ENCODE measurements at regions not wholly inside any gene's neighbourhood (a gene's known extent, or its start where the extent isn't known, plus 50 kb on each side); places are given as distances from the start of the nearest gene placed in this dataset.
"Not testable (repeated sequence)": the region's sequence is repeated elsewhere in the genome, so short reads cannot be mapped to it uniquely, and the experiment has no call there.

- DNase-seq, result peak in 1 of 2 experiments; percentile 31
These were observed 916.2 kb upstream of the B3GALT2 start for GRCh38 chr1:194102607-194103006.

- no peak for DNase-seq
These were observed 898.3 kb upstream of the B3GALT2 start for GRCh38 chr1:194084755-194085154.

- DNase-seq, result no peak
These were observed 895.0 kb upstream of the B3GALT2 start for GRCh38 chr1:194081444-194081843.

- DNase-seq, result no peak
These were observed 894.4 kb upstream of the B3GALT2 start for GRCh38 chr1:194080826-194081225.

GRCh38 chr1:194078765-194079164 is 892.4 kb upstream of the B3GALT2 start:
- no peak for DNase-seq

GRCh38 chr1:194076646-194077045 is 890.2 kb upstream of the B3GALT2 start:
- no peak for DNase-seq

- no peak for DNase-seq
These were observed 887.4 kb upstream of the B3GALT2 start for GRCh38 chr1:194073833-194074232.

GRCh38 chr1:194071205-194071604 is 884.8 kb upstream of the B3GALT2 start:
- DNase-seq, result peak; percentile 81 to 88

- DNase-seq, result peak in 1 of 2 experiments; percentile 48
These were observed 883.4 kb upstream of the B3GALT2 start for GRCh38 chr1:194069831-194070218.

- DNase-seq, result no peak
These were observed 882.9 kb upstream of the B3GALT2 start for GRCh38 chr1:194069168-194069830.

- no peak for DNase-seq
These were observed 882.2 kb upstream of the B3GALT2 start for GRCh38 chr1:194068446-194069167.

- no peak for DNase-seq
These were observed 881.4 kb upstream of the B3GALT2 start for GRCh38 chr1:194067772-194068171.

GRCh38 chr1:194062962-194063361 is 876.5 kb upstream of the B3GALT2 start:
- DNase-seq, result no peak

GRCh38 chr1:194062526-194062925 is 876.1 kb upstream of the B3GALT2 start:
- DNase-seq, result no peak

- DNase-seq, result no peak
These were observed 874.1 kb upstream of the B3GALT2 start for GRCh38 chr1:194060481-194060880.

GRCh38 chr1:194058268-194058667 is 871.9 kb upstream of the B3GALT2 start:
- DNase-seq, result not testable (repeated sequence)

GRCh38 chr1:194056169-194056568 is 869.8 kb upstream of the B3GALT2 start:
- no peak for DNase-seq

- no peak for DNase-seq
These were observed 869.1 kb upstream of the B3GALT2 start for GRCh38 chr1:194055536-194055935.

- no peak for DNase-seq
These were observed 866.3 kb upstream of the B3GALT2 start for GRCh38 chr1:194052514-194053338.

- DNase-seq, result no peak
These were observed 861.5 kb upstream of the B3GALT2 start for GRCh38 chr1:194047921-194048320.

- no peak for DNase-seq
These were observed 860.8 kb upstream of the B3GALT2 start for GRCh38 chr1:194047206-194047605.

GRCh38 chr1:194045416-194045815 is 859.0 kb upstream of the B3GALT2 start:
- DNase-seq, result no peak

GRCh38 chr1:194044892-194045291 is 858.5 kb upstream of the B3GALT2 start:
- no peak for DNase-seq
